ENCODE measurements at regions not wholly inside any gene's neighbourhood (a gene's known extent, or its start where the extent isn't known, plus 50 kb on each side); places are given as distances from the start of the nearest gene placed in this dataset.

DNA sequence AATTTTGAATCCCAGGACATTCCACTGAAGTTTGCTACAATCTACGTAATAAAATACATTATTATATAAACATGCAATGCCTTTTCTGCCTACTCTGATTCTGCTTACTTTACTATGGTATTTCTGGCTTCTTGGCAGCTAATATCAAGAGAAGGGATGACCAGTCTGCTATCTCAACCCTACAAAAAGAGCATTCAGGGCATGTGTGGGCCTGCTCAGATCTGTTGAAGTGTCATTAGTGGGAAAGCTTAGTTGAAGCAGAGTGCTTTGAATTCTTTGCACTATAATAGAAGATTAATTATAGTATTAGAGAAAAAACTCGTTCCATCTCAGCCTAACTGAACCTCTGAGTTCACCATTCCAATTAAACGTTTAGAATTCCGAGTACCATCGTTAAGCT lies 339.5 kb upstream of the ISL1 start:
- TF ChIP-seq RARB (CRISPR knock-in tag; IDR thresholded peaks at IDR 0.05), result no peak
- no peak for TF ChIP-seq ARNTL (CRISPR knock-in tag; IDR thresholded peaks at IDR 0.05; ENCODE audit: borderline replicate concordance, low read depth)
- TF ChIP-seq ISL1 (CRISPR knock-in tag; IDR thresholded peaks at IDR 0.05), result no peak
- TF ChIP-seq, protein P1, sequence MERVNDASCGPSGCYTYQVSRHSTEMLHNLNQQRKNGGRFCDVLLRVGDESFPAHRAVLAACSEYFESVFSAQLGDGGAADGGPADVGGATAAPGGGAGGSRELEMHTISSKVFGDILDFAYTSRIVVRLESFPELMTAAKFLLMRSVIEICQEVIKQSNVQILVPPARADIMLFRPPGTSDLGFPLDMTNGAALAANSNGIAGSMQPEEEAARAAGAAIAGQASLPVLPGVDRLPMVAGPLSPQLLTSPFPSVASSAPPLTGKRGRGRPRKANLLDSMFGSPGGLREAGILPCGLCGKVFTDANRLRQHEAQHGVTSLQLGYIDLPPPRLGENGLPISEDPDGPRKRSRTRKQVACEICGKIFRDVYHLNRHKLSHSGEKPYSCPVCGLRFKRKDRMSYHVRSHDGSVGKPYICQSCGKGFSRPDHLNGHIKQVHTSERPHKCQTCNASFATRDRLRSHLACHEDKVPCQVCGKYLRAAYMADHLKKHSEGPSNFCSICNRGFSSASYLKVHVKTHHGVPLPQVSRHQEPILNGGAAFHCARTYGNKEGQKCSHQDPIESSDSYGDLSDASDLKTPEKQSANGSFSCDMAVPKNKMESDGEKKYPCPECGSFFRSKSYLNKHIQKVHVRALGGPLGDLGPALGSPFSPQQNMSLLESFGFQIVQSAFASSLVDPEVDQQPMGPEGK (CRISPR knock-in tag; IDR thresholded peaks at IDR 0.05; ENCODE audit: borderline replicate concordance), result no peak
- no peak for TF ChIP-seq ZNF8 (CRISPR knock-in tag; IDR thresholded peaks at IDR 0.05)
- TF ChIP-seq BACH2 (CRISPR knock-in tag; IDR thresholded peaks at IDR 0.05; ENCODE audit: borderline replicate concordance), result no peak
- no peak for TF ChIP-seq OSR1 (CRISPR knock-in tag; IDR thresholded peaks at IDR 0.05)
- no peak for TF ChIP-seq GLIS3 (CRISPR knock-in tag; IDR thresholded peaks at IDR 0.05)
- TF ChIP-seq, protein P2, sequence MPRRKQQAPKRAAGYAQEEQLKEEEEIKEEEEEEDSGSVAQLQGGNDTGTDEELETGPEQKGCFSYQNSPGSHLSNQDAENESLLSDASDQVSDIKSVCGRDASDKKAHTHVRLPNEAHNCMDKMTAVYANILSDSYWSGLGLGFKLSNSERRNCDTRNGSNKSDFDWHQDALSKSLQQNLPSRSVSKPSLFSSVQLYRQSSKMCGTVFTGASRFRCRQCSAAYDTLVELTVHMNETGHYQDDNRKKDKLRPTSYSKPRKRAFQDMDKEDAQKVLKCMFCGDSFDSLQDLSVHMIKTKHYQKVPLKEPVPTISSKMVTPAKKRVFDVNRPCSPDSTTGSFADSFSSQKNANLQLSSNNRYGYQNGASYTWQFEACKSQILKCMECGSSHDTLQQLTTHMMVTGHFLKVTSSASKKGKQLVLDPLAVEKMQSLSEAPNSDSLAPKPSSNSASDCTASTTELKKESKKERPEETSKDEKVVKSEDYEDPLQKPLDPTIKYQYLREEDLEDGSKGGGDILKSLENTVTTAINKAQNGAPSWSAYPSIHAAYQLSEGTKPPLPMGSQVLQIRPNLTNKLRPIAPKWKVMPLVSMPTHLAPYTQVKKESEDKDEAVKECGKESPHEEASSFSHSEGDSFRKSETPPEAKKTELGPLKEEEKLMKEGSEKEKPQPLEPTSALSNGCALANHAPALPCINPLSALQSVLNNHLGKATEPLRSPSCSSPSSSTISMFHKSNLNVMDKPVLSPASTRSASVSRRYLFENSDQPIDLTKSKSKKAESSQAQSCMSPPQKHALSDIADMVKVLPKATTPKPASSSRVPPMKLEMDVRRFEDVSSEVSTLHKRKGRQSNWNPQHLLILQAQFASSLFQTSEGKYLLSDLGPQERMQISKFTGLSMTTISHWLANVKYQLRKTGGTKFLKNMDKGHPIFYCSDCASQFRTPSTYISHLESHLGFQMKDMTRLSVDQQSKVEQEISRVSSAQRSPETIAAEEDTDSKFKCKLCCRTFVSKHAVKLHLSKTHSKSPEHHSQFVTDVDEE (CRISPR knock-in tag; IDR thresholded peaks at IDR 0.05), result no peak
- TF ChIP-seq, protein P3, sequence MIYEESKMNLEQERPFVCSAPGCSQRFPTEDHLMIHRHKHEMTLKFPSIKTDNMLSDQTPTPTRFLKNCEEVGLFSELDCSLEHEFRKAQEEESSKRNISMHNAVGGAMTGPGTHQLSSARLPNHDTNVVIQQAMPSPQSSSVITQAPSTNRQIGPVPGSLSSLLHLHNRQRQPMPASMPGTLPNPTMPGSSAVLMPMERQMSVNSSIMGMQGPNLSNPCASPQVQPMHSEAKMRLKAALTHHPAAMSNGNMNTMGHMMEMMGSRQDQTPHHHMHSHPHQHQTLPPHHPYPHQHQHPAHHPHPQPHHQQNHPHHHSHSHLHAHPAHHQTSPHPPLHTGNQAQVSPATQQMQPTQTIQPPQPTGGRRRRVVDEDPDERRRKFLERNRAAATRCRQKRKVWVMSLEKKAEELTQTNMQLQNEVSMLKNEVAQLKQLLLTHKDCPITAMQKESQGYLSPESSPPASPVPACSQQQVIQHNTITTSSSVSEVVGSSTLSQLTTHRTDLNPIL (CRISPR knock-in tag; IDR thresholded peaks at IDR 0.05; ENCODE audit: low read depth), result no peak
- no peak for TF ChIP-seq TOX (CRISPR knock-in tag; IDR thresholded peaks at IDR 0.05; ENCODE audit: borderline replicate concordance)
- TF ChIP-seq ZC3H10 (CRISPR knock-in tag; IDR thresholded peaks at IDR 0.05), result no peak

Data from SK-N-SH treated with all-trans-retinoic acid at 6 μM for 48 hours (cell line).